ENCODE measurements at regions not wholly inside any gene's neighbourhood (a gene's known extent, or its start where the extent isn't known, plus 50 kb on each side); places are given as distances from the start of the nearest gene placed in this dataset.
"Not testable (repeated sequence)": the region's sequence is repeated elsewhere in the genome, so short reads cannot be mapped to it uniquely, and the experiment has no call there.

DNA sequence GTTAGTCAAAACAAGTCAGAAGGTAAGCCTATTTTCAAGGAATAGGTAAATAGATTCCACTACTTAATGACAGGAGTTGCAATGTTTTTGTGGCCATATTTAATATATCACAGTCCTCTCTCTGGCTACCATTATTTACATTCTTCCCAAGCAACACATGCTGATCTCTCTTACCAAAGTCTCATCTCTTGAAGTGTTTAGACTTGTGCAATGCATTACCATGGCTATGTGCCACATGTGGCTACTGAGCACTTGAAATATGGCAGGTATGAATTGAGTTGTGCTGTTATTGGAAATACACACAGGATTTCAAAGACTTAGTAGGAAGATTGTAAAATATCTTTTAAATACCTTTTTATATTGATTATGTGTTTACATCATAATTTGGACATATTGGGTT lies 262.4 kb upstream of the PDE3A start:
- no peak overlapping the region for H3K4me3 Mint-ChIP-seq
- H3K4me1 Mint-ChIP-seq, result no peaks in the 10 kb centered on the region
- POLR2A ChIA-PET, result no interaction called here

DNA sequence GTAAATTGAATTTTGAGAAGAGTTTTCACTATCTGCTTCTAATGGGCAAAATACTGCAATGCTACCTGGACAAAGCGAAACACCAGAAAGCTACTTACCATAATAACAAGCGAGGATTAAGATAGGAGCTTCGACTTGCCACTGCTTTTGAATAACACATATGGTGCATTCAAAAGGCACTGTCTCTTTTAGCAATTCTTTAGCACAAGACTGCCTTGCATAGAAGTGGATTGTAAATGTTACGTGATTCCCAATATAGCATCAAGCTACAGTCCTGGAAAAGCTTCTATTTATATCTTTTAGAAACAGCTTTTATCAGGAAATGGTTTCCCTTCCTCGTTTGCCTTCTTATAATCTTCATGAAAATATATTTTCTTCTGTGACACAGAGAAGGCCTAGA lies 258.7 kb upstream of the PDE3A start:
- H3K9me3 ChIP-seq (ENCODE audit: control extremely low read depth in 1 of 3, control insufficient read depth in 2 of 3, insufficient read depth in 1 of 3, low read length in 2 of 3), result peaks cover 0 to 3% (median 0%) of the 10 kb centered on the region in 3 donors
- no peak overlapping the region for H2AFZ ChIP-seq (ENCODE audit: insufficient read depth, low read depth, low read length, poor library complexity, severe bottlenecking)
- no peaks in the 10 kb centered on the region for H3K27me3 ChIP-seq (replicated peaks in 1 of 4; ENCODE audit: control extremely low read depth in 1 of 4, control insufficient read depth in 3 of 4, insufficient read depth in 4 of 4, low read length in 3 of 4)
- no peaks in the 10 kb centered on the region for H4K20me1 ChIP-seq (ENCODE audit: control insufficient read depth, insufficient read depth, low read length, poor library complexity, severe bottlenecking)
- WGBS (ENCODE audit: insufficient coverage), result 100% methylated on average over 1 of the region's 5 CpGs
- DNase-seq (no peak), ATAC-seq (ENCODE audit: low read depth) (no peak)
- intact Hi-C loops (cut with micrococcal nuclease), result no loop called here
- Mint-ChIP-seq H3K4me3 (no peak overlapping the region), H3K27me3 (no peaks in the 10 kb centered on the region), H3K4me1 (no peaks in the 10 kb centered on the region), H3K9me3 (ENCODE audit: insufficient read depth) (peaks cover 6% of the 10 kb centered on the region), H3K27ac (no peak overlapping the region)
- H3K4me2 ChIP-seq (replicated peaks; ENCODE audit: low read depth, low read length, poor library complexity, severe bottlenecking), result no peak overlapping the region
- no peaks in the 10 kb centered on the region for H3K36me3 ChIP-seq (replicated peaks in 1 of 2; ENCODE audit: control extremely low read depth in 1 of 2, control insufficient read depth in 1 of 2, extremely low read depth in 1 of 2, insufficient read depth in 2 of 2, low read length in 1 of 2)
- H3K4me1 ChIP-seq (ENCODE audit: control insufficient read depth in 2 of 2, insufficient read depth in 2 of 2, low read length in 2 of 2), result no peaks in the 10 kb centered on the region
- no peak for TF ChIP-seq EZH2 (IDR thresholded peaks at IDR 0.05; ENCODE audit: borderline replicate concordance, insufficient read depth, low read depth, low read length, poor library complexity, severe bottlenecking)
- TF ChIP-seq, protein P1, sequence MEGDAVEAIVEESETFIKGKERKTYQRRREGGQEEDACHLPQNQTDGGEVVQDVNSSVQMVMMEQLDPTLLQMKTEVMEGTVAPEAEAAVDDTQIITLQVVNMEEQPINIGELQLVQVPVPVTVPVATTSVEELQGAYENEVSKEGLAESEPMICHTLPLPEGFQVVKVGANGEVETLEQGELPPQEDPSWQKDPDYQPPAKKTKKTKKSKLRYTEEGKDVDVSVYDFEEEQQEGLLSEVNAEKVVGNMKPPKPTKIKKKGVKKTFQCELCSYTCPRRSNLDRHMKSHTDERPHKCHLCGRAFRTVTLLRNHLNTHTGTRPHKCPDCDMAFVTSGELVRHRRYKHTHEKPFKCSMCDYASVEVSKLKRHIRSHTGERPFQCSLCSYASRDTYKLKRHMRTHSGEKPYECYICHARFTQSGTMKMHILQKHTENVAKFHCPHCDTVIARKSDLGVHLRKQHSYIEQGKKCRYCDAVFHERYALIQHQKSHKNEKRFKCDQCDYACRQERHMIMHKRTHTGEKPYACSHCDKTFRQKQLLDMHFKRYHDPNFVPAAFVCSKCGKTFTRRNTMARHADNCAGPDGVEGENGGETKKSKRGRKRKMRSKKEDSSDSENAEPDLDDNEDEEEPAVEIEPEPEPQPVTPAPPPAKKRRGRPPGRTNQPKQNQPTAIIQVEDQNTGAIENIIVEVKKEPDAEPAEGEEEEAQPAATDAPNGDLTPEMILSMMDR (IDR thresholded peaks at IDR 0.05), result no peak
- no peak overlapping the region for H3K27ac ChIP-seq (ENCODE audit: low read length in 2 of 2)
- H3K9ac ChIP-seq (ENCODE audit: low read length), result no peak overlapping the region
- ChIA-PET CTCF (no interaction called here), POLR2A (no interaction called here)
- H3K79me2 ChIP-seq (ENCODE audit: control insufficient read depth, insufficient read depth, low read length), result no peaks in the 10 kb centered on the region
- no peak overlapping the region for H3K4me3 ChIP-seq (ENCODE audit: control extremely low read depth in 1 of 5, extremely low read depth in 1 of 5, insufficient read depth in 1 of 5, low read depth in 2 of 5, low read length in 4 of 5)

More for the DNA sequence above, 262.4 kb upstream of the PDE3A start:
- intact Hi-C loops (cut with micrococcal nuclease), result no loop called here
- Histone ChIP-seq H3K9ac (ENCODE audit: low read length) (no peak overlapping the region), H3K27ac (ENCODE audit: low read length in 2 of 2) (no peak overlapping the region), H3K27me3 (replicated peaks in 1 of 4; ENCODE audit: control extremely low read depth in 1 of 4, control insufficient read depth in 3 of 4, insufficient read depth in 4 of 4, low read length in 3 of 4) (no peaks in the 10 kb centered on the region), H4K20me1 (ENCODE audit: control insufficient read depth, insufficient read depth, low read length, poor library complexity, severe bottlenecking) (no peaks in the 10 kb centered on the region), H3K79me2 (ENCODE audit: control insufficient read depth, insufficient read depth, low read length) (no peaks in the 10 kb centered on the region), H3K4me3 (ENCODE audit: control extremely low read depth in 1 of 5, extremely low read depth in 1 of 5, insufficient read depth in 1 of 5, low read depth in 2 of 5, low read length in 4 of 5) (no peak overlapping the region), H3K9me3 (ENCODE audit: control extremely low read depth in 1 of 3, control insufficient read depth in 2 of 3, insufficient read depth in 1 of 3, low read length in 2 of 3) (peaks cover 0 to 27% (median 0%) of the 10 kb centered on the region in 3 donors), H3K4me2 (replicated peaks; ENCODE audit: low read depth, low read length, poor library complexity, severe bottlenecking) (no peak overlapping the region), H3K36me3 (replicated peaks in 1 of 2; ENCODE audit: control extremely low read depth in 1 of 2, control insufficient read depth in 1 of 2, extremely low read depth in 1 of 2, insufficient read depth in 2 of 2, low read length in 1 of 2) (no peaks in the 10 kb centered on the region), H3K4me1 (ENCODE audit: control insufficient read depth in 2 of 2, insufficient read depth in 2 of 2, low read length in 2 of 2) (no peaks in the 10 kb centered on the region), H2AFZ (ENCODE audit: insufficient read depth, low read depth, low read length, poor library complexity, severe bottlenecking) (no peak overlapping the region)
- CTCF ChIA-PET, result no interaction called here
- H3K9me3 Mint-ChIP-seq (ENCODE audit: insufficient read depth), result no peaks in the 10 kb centered on the region
- no peak for DNase-seq
- no peak overlapping the region for H3K27ac Mint-ChIP-seq
- ATAC-seq (ENCODE audit: low read depth), result no peak
- H3K27me3 Mint-ChIP-seq, result no peaks in the 10 kb centered on the region
- TF ChIP-seq, protein P1 (IDR thresholded peaks at IDR 0.05), result no peak
- no peak for TF ChIP-seq EZH2 (IDR thresholded peaks at IDR 0.05; ENCODE audit: borderline replicate concordance, insufficient read depth, low read depth, low read length, poor library complexity, severe bottlenecking)

DNA sequence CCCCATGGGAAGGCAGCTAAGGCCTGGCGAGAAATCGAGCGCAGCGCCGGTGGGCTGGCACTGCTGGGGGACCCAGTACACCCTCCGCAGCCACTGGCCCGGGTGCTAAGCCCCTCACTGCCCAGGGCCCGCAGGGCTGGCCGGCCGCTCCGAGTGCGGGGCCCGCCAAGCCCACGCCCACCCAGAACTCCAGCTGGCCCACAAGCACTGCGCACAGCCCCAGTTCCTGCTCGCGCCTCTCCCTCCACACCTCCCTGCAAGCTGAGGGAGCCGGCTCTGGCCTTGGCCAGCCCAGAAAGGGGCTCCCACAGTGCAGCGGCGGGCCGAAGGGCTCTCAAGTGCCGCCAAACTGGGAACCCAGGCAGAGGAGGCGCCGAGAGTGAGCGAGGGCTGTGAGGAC lies 253.0 kb upstream of the PDE3A start:
- H3K9me3 ChIP-seq (ENCODE audit: control extremely low read depth in 1 of 3, control insufficient read depth in 2 of 3, insufficient read depth in 1 of 3, low read length in 2 of 3); H3K4me3 ChIP-seq (ENCODE audit: control extremely low read depth in 1 of 5, extremely low read depth in 1 of 5, insufficient read depth in 1 of 5, low read depth in 2 of 5, low read length in 4 of 5); H2AFZ ChIP-seq (ENCODE audit: insufficient read depth, low read depth, low read length, poor library complexity, severe bottlenecking); H3K4me2 ChIP-seq (replicated peaks; ENCODE audit: low read depth, low read length, poor library complexity, severe bottlenecking); H3K27ac ChIP-seq (ENCODE audit: low read length in 2 of 2); POLR2A ChIA-PET; H3K4me3 Mint-ChIP-seq; intact Hi-C loops (cut with micrococcal nuclease); H3K4me1 ChIP-seq (ENCODE audit: control insufficient read depth in 2 of 2, insufficient read depth in 2 of 2, low read length in 2 of 2); H3K4me1 Mint-ChIP-seq; CTCF ChIA-PET; H3K27me3 ChIP-seq (replicated peaks in 1 of 4; ENCODE audit: control extremely low read depth in 1 of 4, control insufficient read depth in 3 of 4, insufficient read depth in 4 of 4, low read length in 3 of 4); H3K79me2 ChIP-seq (ENCODE audit: control insufficient read depth, insufficient read depth, low read length); ATAC-seq (ENCODE audit: low read depth); H3K27me3 Mint-ChIP-seq; H3K36me3 ChIP-seq (replicated peaks in 1 of 2; ENCODE audit: control extremely low read depth in 1 of 2, control insufficient read depth in 1 of 2, extremely low read depth in 1 of 2, insufficient read depth in 2 of 2, low read length in 1 of 2); H3K9ac ChIP-seq (ENCODE audit: low read length); H3K27ac Mint-ChIP-seq; DNase-seq; H4K20me1 ChIP-seq (ENCODE audit: control insufficient read depth, insufficient read depth, low read length, poor library complexity, severe bottlenecking): not testable (repeated sequence)
- peaks cover 13% of the 10 kb centered on the region for H3K9me3 Mint-ChIP-seq (ENCODE audit: insufficient read depth)
- WGBS (ENCODE audit: insufficient coverage), result 97% methylated on average over 12 of the region's 25 CpGs

All from B cell (primary cell).